ENCODE measurements at regions not wholly inside any gene's neighbourhood (a gene's known extent, or its start where the extent isn't known, plus 50 kb on each side); places are given as distances from the start of the nearest gene placed in this dataset.

DNA sequence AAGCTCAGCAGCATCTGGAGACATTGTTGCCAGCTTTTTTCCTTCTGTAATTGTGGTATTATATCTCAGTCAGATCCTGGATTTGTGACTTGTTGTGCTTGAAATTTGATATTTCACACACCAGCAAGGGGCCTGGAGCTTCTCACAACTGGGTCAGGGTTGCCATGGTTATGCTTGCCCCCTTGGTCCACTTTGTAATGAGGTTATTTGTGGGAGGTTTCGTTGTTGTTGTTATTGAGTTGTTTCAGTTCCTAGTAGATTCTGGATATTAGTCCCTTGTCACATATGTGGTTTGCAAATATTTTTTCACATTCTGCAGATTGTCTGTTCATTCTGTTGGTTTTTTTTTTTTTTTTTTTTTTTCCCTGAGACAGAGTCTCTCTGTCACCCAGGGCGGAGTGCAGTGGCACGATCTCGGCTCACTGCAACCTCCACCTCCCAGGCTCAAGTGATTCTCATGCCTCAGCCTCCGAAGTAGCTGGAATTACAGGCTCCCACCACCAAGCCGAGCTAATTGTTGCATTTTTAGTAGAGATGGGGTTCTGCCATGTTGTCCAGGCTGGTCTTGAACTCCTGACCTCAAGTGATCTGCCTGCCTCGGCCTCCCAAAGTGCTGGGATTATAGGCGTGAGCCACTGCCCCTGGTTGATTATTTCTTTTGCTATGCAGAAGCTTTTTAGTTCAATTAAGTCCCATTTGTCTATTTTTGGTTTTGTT is 80.6 kb upstream of the ETV6 start:
- TF ChIP-seq, protein P1, sequence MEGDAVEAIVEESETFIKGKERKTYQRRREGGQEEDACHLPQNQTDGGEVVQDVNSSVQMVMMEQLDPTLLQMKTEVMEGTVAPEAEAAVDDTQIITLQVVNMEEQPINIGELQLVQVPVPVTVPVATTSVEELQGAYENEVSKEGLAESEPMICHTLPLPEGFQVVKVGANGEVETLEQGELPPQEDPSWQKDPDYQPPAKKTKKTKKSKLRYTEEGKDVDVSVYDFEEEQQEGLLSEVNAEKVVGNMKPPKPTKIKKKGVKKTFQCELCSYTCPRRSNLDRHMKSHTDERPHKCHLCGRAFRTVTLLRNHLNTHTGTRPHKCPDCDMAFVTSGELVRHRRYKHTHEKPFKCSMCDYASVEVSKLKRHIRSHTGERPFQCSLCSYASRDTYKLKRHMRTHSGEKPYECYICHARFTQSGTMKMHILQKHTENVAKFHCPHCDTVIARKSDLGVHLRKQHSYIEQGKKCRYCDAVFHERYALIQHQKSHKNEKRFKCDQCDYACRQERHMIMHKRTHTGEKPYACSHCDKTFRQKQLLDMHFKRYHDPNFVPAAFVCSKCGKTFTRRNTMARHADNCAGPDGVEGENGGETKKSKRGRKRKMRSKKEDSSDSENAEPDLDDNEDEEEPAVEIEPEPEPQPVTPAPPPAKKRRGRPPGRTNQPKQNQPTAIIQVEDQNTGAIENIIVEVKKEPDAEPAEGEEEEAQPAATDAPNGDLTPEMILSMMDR (IDR thresholded peaks at IDR 0.05), result no peak
- no peak for TF ChIP-seq POLR2A (IDR thresholded peaks at IDR 0.05)
